ENCODE measurements at regions not wholly inside any gene's neighbourhood (a gene's known extent, or its start where the extent isn't known, plus 50 kb on each side); places are given as distances from the start of the nearest gene placed in this dataset.

GRCh38 chr1:119245881-119246280 is 105.4 kb upstream of the WARS2 start:
- no peak for FAIRE-seq

GRCh38 chr1:119249283-119249682 is 108.8 kb upstream of the WARS2 start:
- no peak for FAIRE-seq
- no peak for TF ChIP-seq EZH2 (IDR thresholded peaks at IDR 0.05; ENCODE audit: low read length)
- TF ChIP-seq CTCF (optimal IDR thresholded peaks at IDR 0.05 in 1 of 3, IDR thresholded peaks at IDR 0.05 in 1 of 3, conservative IDR thresholded peaks at IDR 0.05 in 1 of 3; ENCODE audit: extremely low read depth in 1 of 3, insufficient read depth in 2 of 3, low read length in 3 of 3), result no peak
- dilution Hi-C loops (cut with MboI; ENCODE audit: extremely low pct_ligation_motif_present, low sequenced_read_pairs), result no loop called here
- Histone ChIP-seq H3K4me3 (ENCODE audit: control insufficient read depth in 2 of 3, extremely low read depth in 1 of 3, insufficient read depth in 2 of 3, low read depth in 1 of 3, low read length in 3 of 3) (no peak overlapping the region), H3K27ac (ENCODE audit: control insufficient read depth, insufficient read depth, low read length) (no peak overlapping the region), H3K27me3 (ENCODE audit: control insufficient read depth, extremely low read depth, insufficient read depth, low read length) (no peaks in the 10 kb centered on the region), H4K20me1 (ENCODE audit: control insufficient read depth, extremely low read depth, insufficient read depth, low read length) (no peaks in the 10 kb centered on the region), H3K79me2 (ENCODE audit: control insufficient read depth, insufficient read depth, low read length) (no peaks in the 10 kb centered on the region), H2AFZ (ENCODE audit: control insufficient read depth, low read length) (no peak overlapping the region), H3K9ac (ENCODE audit: control insufficient read depth, extremely low read depth, insufficient read depth, low read length) (no peak overlapping the region), H3K4me2 (ENCODE audit: control insufficient read depth, extremely low read depth, insufficient read depth, low read depth, low read length) (no peak overlapping the region), H3K36me3 (ENCODE audit: control insufficient read depth in 2 of 2, extremely low read depth in 1 of 2, insufficient read depth in 2 of 2, low read length in 2 of 2) (no peaks in the 10 kb centered on the region), H3K9me1 (ENCODE audit: control insufficient read depth, extremely low read depth, insufficient read depth, low read length) (no peaks in the 10 kb centered on the region), H3K4me1 (ENCODE audit: control insufficient read depth, extremely low read depth, insufficient read depth, low read length) (peaks cover 18% of the 10 kb centered on the region), H3K9me3 (ENCODE audit: control insufficient read depth, low read depth, low read length) (no peaks in the 10 kb centered on the region)
- DNase-seq (ENCODE audit: low read depth, low spot score), result no peak

More at GRCh38 chr1:119245881-119246280, 105.4 kb upstream of the WARS2 start:
- H3K79me2 ChIP-seq (ENCODE audit: control insufficient read depth, insufficient read depth, low read length), result no peaks in the 10 kb centered on the region
- no peak overlapping the region for H3K9ac ChIP-seq (ENCODE audit: control insufficient read depth, extremely low read depth, insufficient read depth, low read length)
- no peak overlapping the region for H2AFZ ChIP-seq (ENCODE audit: control insufficient read depth, low read length)
- no peaks in the 10 kb centered on the region for H3K36me3 ChIP-seq (ENCODE audit: control insufficient read depth in 2 of 2, extremely low read depth in 1 of 2, insufficient read depth in 2 of 2, low read length in 2 of 2)
- no peak overlapping the region for H3K4me3 ChIP-seq (ENCODE audit: control insufficient read depth in 2 of 3, extremely low read depth in 1 of 3, insufficient read depth in 2 of 3, low read depth in 1 of 3, low read length in 3 of 3)
- no peaks in the 10 kb centered on the region for H3K9me1 ChIP-seq (ENCODE audit: control insufficient read depth, extremely low read depth, insufficient read depth, low read length)
- DNase-seq (ENCODE audit: low read depth, low spot score), result no peak
- H3K4me2 ChIP-seq (ENCODE audit: control insufficient read depth, extremely low read depth, insufficient read depth, low read depth, low read length), result no peak overlapping the region
- no peaks in the 10 kb centered on the region for H3K9me3 ChIP-seq (ENCODE audit: control insufficient read depth, low read depth, low read length)
- no peaks in the 10 kb centered on the region for H3K27me3 ChIP-seq (ENCODE audit: control insufficient read depth, extremely low read depth, insufficient read depth, low read length)
- no peak for TF ChIP-seq EZH2 (IDR thresholded peaks at IDR 0.05; ENCODE audit: low read length)
- no peak for TF ChIP-seq CTCF (optimal IDR thresholded peaks at IDR 0.05 in 1 of 3, IDR thresholded peaks at IDR 0.05 in 1 of 3, conservative IDR thresholded peaks at IDR 0.05 in 1 of 3; ENCODE audit: extremely low read depth in 1 of 3, insufficient read depth in 2 of 3, low read length in 3 of 3)
- dilution Hi-C loops (cut with MboI; ENCODE audit: extremely low pct_ligation_motif_present, low sequenced_read_pairs), result no loop called here
- H3K27ac ChIP-seq (ENCODE audit: control insufficient read depth, insufficient read depth, low read length), result no peak overlapping the region
- peaks cover 5% of the 10 kb centered on the region for H3K4me1 ChIP-seq (ENCODE audit: control insufficient read depth, extremely low read depth, insufficient read depth, low read length)
- no peaks in the 10 kb centered on the region for H4K20me1 ChIP-seq (ENCODE audit: control insufficient read depth, extremely low read depth, insufficient read depth, low read length)
